ENCODE measurements at regions not wholly inside any gene's neighbourhood (a gene's known extent, or its start where the extent isn't known, plus 50 kb on each side); places are given as distances from the start of the nearest gene placed in this dataset.

GRCh38 chr5:5044247-5044840 lies 95.8 kb upstream of the ADAMTS16 start:
- ChIA-PET POLR2A (no interaction called here), CTCF (no interaction called here)
- no peak overlapping the region for H3K27ac ChIP-seq (ENCODE audit: extremely low read depth, low read depth, low read length)
- no peak overlapping the region for H3K4me3 ChIP-seq (ENCODE audit: low read depth, low read length)
- no peak for TF ChIP-seq ZNF701 (tag by site-specific recombination; IDR thresholded peaks at IDR 0.05)
- no peak for TF ChIP-seq ZNF555 (tag by site-specific recombination; conservative IDR thresholded peaks at IDR 0.05)
- TF ChIP-seq ZNF785 (tag by site-specific recombination; IDR thresholded peaks at IDR 0.05) = no peak
- no peak for TF ChIP-seq ZNF426 (tag by site-specific recombination; IDR thresholded peaks at IDR 0.05)
- TF ChIP-seq ZNF112 (tag by site-specific recombination; IDR thresholded peaks at IDR 0.05) = no peak
- no peak for TF ChIP-seq ZNF157 (tag by site-specific recombination; IDR thresholded peaks at IDR 0.05)
- no peak for TF ChIP-seq MEIS1 (CRISPR knock-in tag; IDR thresholded peaks at IDR 0.05; ENCODE audit: borderline replicate concordance)
- no peak for TF ChIP-seq ZBTB10 (tag by site-specific recombination; IDR thresholded peaks at IDR 0.05)
- TF ChIP-seq ZSCAN16 (tag by site-specific recombination; IDR thresholded peaks at IDR 0.05) = no peak
- TF ChIP-seq ZNF521 (tag by site-specific recombination; IDR thresholded peaks at IDR 0.05) = no peak
- no peak for TF ChIP-seq PRDM1 (tag by site-specific recombination; IDR thresholded peaks at IDR 0.05)
- no peak for TF ChIP-seq AEBP2 (tag by site-specific recombination; IDR thresholded peaks at IDR 0.05; ENCODE audit: borderline replicate concordance)
- TF ChIP-seq YY1 (tag by site-specific recombination; IDR thresholded peaks at IDR 0.05) = no peak
- no peak for TF ChIP-seq ZNF707 (tag by site-specific recombination; IDR thresholded peaks at IDR 0.05)
- no peak for TF ChIP-seq TSHZ1 (tag by site-specific recombination; IDR thresholded peaks at IDR 0.05; ENCODE audit: borderline replicate concordance)
- no peak for TF ChIP-seq ZNF394 (tag by site-specific recombination; IDR thresholded peaks at IDR 0.05; ENCODE audit: borderline replicate concordance)
- no peaks in the 10 kb centered on the region for H3K36me3 ChIP-seq (ENCODE audit: control insufficient read depth in 2 of 2, insufficient read depth in 1 of 2, low read length in 2 of 2)
- no peaks in the 10 kb centered on the region for H3K9me3 ChIP-seq (ENCODE audit: control insufficient read depth, insufficient read depth, low read depth, low read length)
- H3K4me1 ChIP-seq (ENCODE audit: control insufficient read depth, insufficient read depth, low read length) = no peaks in the 10 kb centered on the region

- TF ChIP-seq ZNF660 (tag by site-specific recombination; IDR thresholded peaks at IDR 0.05) (no peak), ZNF223 (tag by site-specific recombination; IDR thresholded peaks at IDR 0.05) (no peak), ZNF558 (tag by site-specific recombination; IDR thresholded peaks at IDR 0.05) (no peak), ZNF521 (tag by site-specific recombination; IDR thresholded peaks at IDR 0.05) (no peak), ZNF133 (tag by site-specific recombination; IDR thresholded peaks at IDR 0.05) (no peak)
- Histone ChIP-seq H3K9me3 (ENCODE audit: control insufficient read depth, insufficient read depth, low read depth, low read length) (no peaks in the 10 kb centered on the region), H3K4me1 (ENCODE audit: control insufficient read depth, insufficient read depth, low read length) (no peaks in the 10 kb centered on the region), H3K36me3 (ENCODE audit: control insufficient read depth in 2 of 2, insufficient read depth in 1 of 2, low read length in 2 of 2) (no peaks in the 10 kb centered on the region), H3K4me3 (ENCODE audit: low read depth, low read length) (no peak overlapping the region), H3K27ac (ENCODE audit: extremely low read depth, low read depth, low read length) (no peak overlapping the region)
- ChIA-PET CTCF (no interaction called here), POLR2A (interaction anchor here (0.6 kb wide), 1 partner anchor 22 kb away, joined by 3 read pairs; no protein-coding TSS in a partner anchor)
Measured at GRCh38 chr5:5046680-5047502, 93.2 kb upstream of the ADAMTS16 start.
